GM04504 (cell line): ENCODE measurements at regions not wholly inside any gene's neighbourhood (a gene's known extent, or its start where the extent isn't known, plus 50 kb on each side); places are given as distances from the start of the nearest gene placed in this dataset.

Experiments
- DNase-seq: peaks from one replicate; pipeline ENCODE4 v3.0.0-alpha.2; 2012; ENCODE audit warnings: low read depth

- no peak for DNase-seq
Observed at GRCh38 chr12:30019366-30020140, 235.8 kb upstream of the TMTC1 start.

GRCh38 chr12:30016540-30017055 lies 232.9 kb upstream of the TMTC1 start:
- DNase-seq: no peak

GRCh38 chr12:30015631-30016337 lies 232.0 kb upstream of the TMTC1 start:
- DNase-seq: no peak

GRCh38 chr12:30014991-30015390 lies 231.2 kb upstream of the TMTC1 start:
- DNase-seq: no peak

GRCh38 chr12:30012816-30013450 lies 229.2 kb upstream of the TMTC1 start:
- no peak for DNase-seq

GRCh38 chr12:30010071-30011052 lies 226.6 kb upstream of the TMTC1 start:
- no peak for DNase-seq

GRCh38 chr12:30006021-30006420 lies 222.3 kb upstream of the TMTC1 start:
- DNase-seq: no peak

- DNase-seq: no peak
Observed at GRCh38 chr12:30003321-30003720, 219.6 kb upstream of the TMTC1 start.

GRCh38 chr12:30002677-30003076 lies 218.9 kb upstream of the TMTC1 start:
- no peak for DNase-seq

- DNase-seq: no peak
Observed at GRCh38 chr12:30000401-30000800, 216.7 kb upstream of the TMTC1 start.

- DNase-seq: no peak
Observed at GRCh38 chr12:29996993-29997392, 213.3 kb upstream of the TMTC1 start.

- DNase-seq: no peak
Observed at GRCh38 chr12:29992366-29992765, 208.6 kb upstream of the TMTC1 start.

GRCh38 chr12:29991924-29992323 lies 208.2 kb upstream of the TMTC1 start:
- DNase-seq: no peak

- DNase-seq: no peak
Observed at GRCh38 chr12:29990971-29991370, 207.2 kb upstream of the TMTC1 start.

- no peak for DNase-seq
Observed at GRCh38 chr12:29983851-29984250, 200.1 kb upstream of the TMTC1 start.

- DNase-seq: no peak
Observed at GRCh38 chr12:29980304-29980703, 196.6 kb upstream of the TMTC1 start.

GRCh38 chr12:29971446-29971845 lies 187.7 kb upstream of the TMTC1 start:
- no peak for DNase-seq

- DNase-seq: no peak
Observed at GRCh38 chr12:29970501-29970900, 186.8 kb upstream of the TMTC1 start.

GRCh38 chr12:29962276-29963035 lies 178.7 kb upstream of the TMTC1 start:
- DNase-seq: no peak

- DNase-seq: no peak
Observed at GRCh38 chr12:29961231-29961630, 177.5 kb upstream of the TMTC1 start.

GRCh38 chr12:29960122-29960521 lies 176.4 kb upstream of the TMTC1 start:
- no peak for DNase-seq
